Body of pancreas (tissue), 4 donors: ENCODE measurements at regions not wholly inside any gene's neighbourhood (a gene's known extent, or its start where the extent isn't known, plus 50 kb on each side); places are given as distances from the start of the nearest gene placed in this dataset.

Source experiments
- ATAC-seq: fragments of 150-250 bp; one replicate; pipeline ENCODE4 v1.9.1; 2016
- DNase-seq, 4 donors: peaks; one replicate each; pipeline ENCODE4 v3.0.0-alpha.2; 2019
- H3K27ac ChIP-seq, 4 donors: fragments of 200-600 bp; sonication (generic); 1 replicate in 3 of 4; 2 replicates in 1 of 4; pipeline versions ENCODE4 v1.5.1 to v1.6.1; 2016 to 2019; ENCODE audit warnings: mild to moderate bottlenecking in 1 of 4, mixed read lengths in 1 of 4, moderate library complexity in 1 of 4
- H3K27me3 ChIP-seq, 2 donors: fragments of 200-600 bp; sonication (generic); one replicate each; pipeline ENCODE4 v1.6.0; 2016; ENCODE audit warnings: mild to moderate bottlenecking in 1 of 2
- H3K36me3 ChIP-seq, 2 donors: fragments of 200-600 bp; sonication (generic); replicated peaks in 1 of 2; 2 replicates each; pipeline ENCODE4 v1.5.1; 2016; ENCODE audit warnings: low read depth in 2 of 2; ENCODE audit not compliant: insufficient read depth in 1 of 2
- H3K4me1 ChIP-seq: fragments of 200-600 bp; sonication (generic); one replicate; pipeline ENCODE4 v1.6.0; 2016
- H3K4me3 ChIP-seq, 2 donors: fragments of 200-600 bp; sonication (generic); 1 replicate in 1 of 2; 2 replicates in 1 of 2; pipeline ENCODE4 v1.5.1; 2016 to 2019
- H3K9me3 ChIP-seq, 3 donors: fragments of 200-600 bp; sonication (generic); 1 replicate in 2 of 3; 2 replicates in 1 of 3; pipeline ENCODE4 v1.5.1; 2016
- CTCF ChIP-seq, 7 experiments: fragments of 450-650 bp in 4 of 7; fragments of 200-600 bp in 3 of 7; sonication (generic) in 3 of 7; IDR thresholded peaks; one replicate each; pipeline ENCODE4 v1.5.1; 2016 to 2019; ENCODE audit warnings: antibody characterized with exemption in 7 of 7
- POLR2A ChIP-seq, 3 donors: fragments of 450-650 bp; IDR thresholded peaks; one replicate each; pipeline ENCODE4 v1.6.1; 2016; ENCODE audit warnings: antibody characterized with exemption in 3 of 3, mild to moderate bottlenecking in 2 of 3
- WGBS, 2 donors: methylation state at CpG; one replicate each; pipeline ENCODE4 v1.1.5; 2017; 5-methylcytosine and 5-hydroxymethylcytosine counted together
- intact Hi-C: fragments of 100-400 bp; cut with DNase I; formaldehyde crosslinking; loops from one replicate; pipeline ENCODE4 v1.15.1; 2023

- no peaks in the 10 kb centered on the region for H3K9me3 ChIP-seq
- H3K36me3 ChIP-seq, result no peaks in the 10 kb centered on the region
- H3K4me3 ChIP-seq, result no peak overlapping the region
- H3K27ac ChIP-seq, result no peak overlapping the region
- WGBS, 2 donors, result 69 to 76% methylated on average over 1 of the region's 1 CpG
- ATAC-seq (no peak), DNase-seq (no peak)
- no peaks in the 10 kb centered on the region for H3K4me1 ChIP-seq
- H3K27me3 ChIP-seq, result no peaks in the 10 kb centered on the region
- TF ChIP-seq CTCF (IDR thresholded peaks at IDR 0.05) (no peak), POLR2A (IDR thresholded peaks at IDR 0.05) (no peak)
- intact Hi-C loops, result no loop called here
Measured at GRCh38 chr11:80814813-80815212, 1374.0 kb upstream of the TENM4 start.

GRCh38 chr11:80810695-80811094, 1369.9 kb upstream of the TENM4 start:
- no peaks in the 10 kb centered on the region for H3K27me3 ChIP-seq
- H3K27ac ChIP-seq, result no peak overlapping the region
- 35 to 52% methylated on average over 4 of the region's 4 CpGs for WGBS, 2 donors
- no peak overlapping the region for H3K4me3 ChIP-seq
- no peaks in the 10 kb centered on the region for H3K4me1 ChIP-seq
- no peaks in the 10 kb centered on the region for H3K9me3 ChIP-seq
- TF ChIP-seq CTCF (IDR thresholded peaks at IDR 0.05) (no peak), POLR2A (IDR thresholded peaks at IDR 0.05) (no peak)
- DNase-seq (no peak), ATAC-seq (no peak)
- intact Hi-C loops, result no loop called here
- no peaks in the 10 kb centered on the region for H3K36me3 ChIP-seq

- H3K4me1 ChIP-seq, result no peaks in the 10 kb centered on the region
- no peak overlapping the region for H3K4me3 ChIP-seq
- intact Hi-C loops, result no loop called here
- H3K9me3 ChIP-seq, result peaks cover 0 to 6% (median 0%) of the 10 kb centered on the region in 3 donors
- DNase-seq, result no peak
- no peaks in the 10 kb centered on the region for H3K36me3 ChIP-seq
- no peak overlapping the region for H3K27ac ChIP-seq
- 49 to 67% methylated on average over 7 to 8 of the region's 8 CpGs for WGBS, 2 donors
- no peak for TF ChIP-seq CTCF (IDR thresholded peaks at IDR 0.05)
- TF ChIP-seq POLR2A (IDR thresholded peaks at IDR 0.05), result no peak
- ATAC-seq, result no peak
- no peaks in the 10 kb centered on the region for H3K27me3 ChIP-seq
Measured at GRCh38 chr11:80798174-80798573, 1357.3 kb upstream of the TENM4 start.

GRCh38 chr11:80783561-80783960, 1342.7 kb upstream of the TENM4 start:
- no peaks in the 10 kb centered on the region for H3K9me3 ChIP-seq
- H3K4me3 ChIP-seq, result no peak overlapping the region
- ATAC-seq, result no peak
- no peak for DNase-seq
- WGBS, 2 donors, result 67 to 68% methylated on average over 2 of the region's 2 CpGs
- no peaks in the 10 kb centered on the region for H3K36me3 ChIP-seq
- H3K4me1 ChIP-seq, result no peaks in the 10 kb centered on the region
- no peak overlapping the region for H3K27ac ChIP-seq
- no peaks in the 10 kb centered on the region for H3K27me3 ChIP-seq
- TF ChIP-seq CTCF (IDR thresholded peaks at IDR 0.05) (no peak), POLR2A (IDR thresholded peaks at IDR 0.05) (no peak)
- intact Hi-C loops, result no loop called here

GRCh38 chr11:80782135-80782885, 1341.5 kb upstream of the TENM4 start:
- intact Hi-C loops, result no loop called here
- Histone ChIP-seq H3K36me3 (no peaks in the 10 kb centered on the region), H3K27me3 (no peaks in the 10 kb centered on the region), H3K4me1 (no peaks in the 10 kb centered on the region), H3K27ac (no peak overlapping the region), H3K4me3 (no peak overlapping the region), H3K9me3 (no peaks in the 10 kb centered on the region)
- DNase-seq (no peak), ATAC-seq (no peak)
- 31 to 40% methylated on average over 4 of the region's 4 CpGs for WGBS, 2 donors
- no peak for TF ChIP-seq CTCF (IDR thresholded peaks at IDR 0.05)
- no peak for TF ChIP-seq POLR2A (IDR thresholded peaks at IDR 0.05)
